DND-41 (cell line): ENCODE measurements at regions not wholly inside any gene's neighbourhood (a gene's known extent, or its start where the extent isn't known, plus 50 kb on each side); places are given as distances from the start of the nearest gene placed in this dataset.

Source experiments
- EZH2 ChIP-seq: IDR thresholded peaks from 3 replicates; pipeline ENCODE4 v1.6.1; 2012; ENCODE audit warnings: borderline replicate concordance, low read depth, mild to moderate bottlenecking, moderate library complexity, low read length, inconsistent platforms; ENCODE audit not compliant: severe bottlenecking
- TF ChIP-seq, protein P1 (sequence below): IDR thresholded peaks from 2 replicates; pipeline ENCODE4 v1.5.1; 2012; ENCODE audit warnings: borderline replicate concordance, low read length, moderate library complexity, mild to moderate bottlenecking; ENCODE audit not compliant: poor library complexity, severe bottlenecking; ENCODE audit errors: extremely low read depth

DNA sequence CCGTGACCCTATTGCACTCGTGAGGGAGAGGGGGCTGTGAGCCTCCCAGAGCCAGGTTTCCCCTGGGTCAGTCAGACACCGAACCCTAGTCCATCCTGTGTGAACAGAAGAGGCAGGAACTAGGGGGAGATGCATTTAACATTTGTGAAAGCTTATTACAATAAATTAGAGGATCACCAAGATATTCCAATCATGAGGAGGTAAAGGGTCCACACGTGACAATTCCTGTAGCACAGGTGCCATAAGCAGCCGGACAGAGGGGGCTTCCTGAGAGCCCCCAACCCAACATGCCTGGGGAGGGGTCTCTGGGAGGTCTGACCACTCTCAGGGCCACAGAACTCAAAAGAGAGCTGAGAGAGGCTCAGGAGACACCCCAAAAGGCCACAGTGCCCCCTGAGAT lies 93.3 kb downstream of the KCNF1 start:
- TF ChIP-seq, protein P1, sequence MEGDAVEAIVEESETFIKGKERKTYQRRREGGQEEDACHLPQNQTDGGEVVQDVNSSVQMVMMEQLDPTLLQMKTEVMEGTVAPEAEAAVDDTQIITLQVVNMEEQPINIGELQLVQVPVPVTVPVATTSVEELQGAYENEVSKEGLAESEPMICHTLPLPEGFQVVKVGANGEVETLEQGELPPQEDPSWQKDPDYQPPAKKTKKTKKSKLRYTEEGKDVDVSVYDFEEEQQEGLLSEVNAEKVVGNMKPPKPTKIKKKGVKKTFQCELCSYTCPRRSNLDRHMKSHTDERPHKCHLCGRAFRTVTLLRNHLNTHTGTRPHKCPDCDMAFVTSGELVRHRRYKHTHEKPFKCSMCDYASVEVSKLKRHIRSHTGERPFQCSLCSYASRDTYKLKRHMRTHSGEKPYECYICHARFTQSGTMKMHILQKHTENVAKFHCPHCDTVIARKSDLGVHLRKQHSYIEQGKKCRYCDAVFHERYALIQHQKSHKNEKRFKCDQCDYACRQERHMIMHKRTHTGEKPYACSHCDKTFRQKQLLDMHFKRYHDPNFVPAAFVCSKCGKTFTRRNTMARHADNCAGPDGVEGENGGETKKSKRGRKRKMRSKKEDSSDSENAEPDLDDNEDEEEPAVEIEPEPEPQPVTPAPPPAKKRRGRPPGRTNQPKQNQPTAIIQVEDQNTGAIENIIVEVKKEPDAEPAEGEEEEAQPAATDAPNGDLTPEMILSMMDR: no peak
- TF ChIP-seq EZH2: no peak
